H1 (cell line): ENCODE measurements at regions not wholly inside any gene's neighbourhood (a gene's known extent, or its start where the extent isn't known, plus 50 kb on each side); places are given as distances from the start of the nearest gene placed in this dataset.

Source experiments
- CTCF ChIA-PET: fragments of 300-600 bp; sonication (Branson Sonifier 250); formaldehyde crosslinking; loops from one replicate; lab custom pipeline; 2021; ENCODE audit not compliant: partially characterized antibody; lab: Charles Lee
- POLR2A ChIA-PET: fragments of 300-600 bp; sonication (Branson Sonifier 250); formaldehyde crosslinking; loops from one replicate; lab custom pipeline; 2021; ENCODE audit warnings: inconsistent platforms; ENCODE audit not compliant: partially characterized antibody; lab: Charles Lee
- DNase-seq, 2 experiments: peaks; one replicate each; pipeline versions ENCODE4 v3.0.0 to v3.0.0-alpha.2; 2010 to 2022; ENCODE audit warnings: low spot score in 2 of 2, low read depth in 1 of 2, mixed read lengths in 1 of 2
- FAIRE-seq: peaks from 2 replicates; lab custom pipeline; 2011; peaks lifted over from hg19 to GRCh38; lab: Jason Lieb, UNC
- H2AFZ ChIP-seq: 2 replicates; pipeline ENCODE4 v1.8.1; 2012; ENCODE audit warnings: low read length, inconsistent platforms
- H2AK5ac ChIP-seq: 2 replicates; pipeline ENCODE4 v1.6.1; 2013; ENCODE audit warnings: low read depth, low read length
- H2BK120ac ChIP-seq: replicated peaks from 2 replicates; pipeline ENCODE3; 2013; ENCODE audit warnings: low read depth, low read length, inconsistent platforms
- H2BK12ac ChIP-seq: 2 replicates; pipeline ENCODE4 v1.6.1; 2013; ENCODE audit warnings: low read depth, low read length
- H2BK15ac ChIP-seq: 2 replicates; pipeline ENCODE4 v1.6.1; 2013; ENCODE audit warnings: low read length
- H2BK20ac ChIP-seq: 2 replicates; pipeline ENCODE4 v1.6.1; 2013; ENCODE audit warnings: low read length
- H2BK5ac ChIP-seq: 2 replicates; pipeline ENCODE4 v1.6.1; 2013; ENCODE audit warnings: low read depth, low read length
- H3K14ac ChIP-seq: 2 replicates; pipeline ENCODE4 v1.6.1; 2013; ENCODE audit warnings: inconsistent platforms; ENCODE audit not compliant: insufficient read length
- H3K18ac ChIP-seq: 2 replicates; pipeline ENCODE4 v1.6.1; 2013; ENCODE audit warnings: low read length; ENCODE audit errors: extremely low read depth
- H3K23ac ChIP-seq: 2 replicates; pipeline ENCODE4 v1.6.1; 2013; ENCODE audit warnings: inconsistent platforms; ENCODE audit not compliant: insufficient read length
- H3K23me2 ChIP-seq: 2 replicates; pipeline ENCODE4 v1.6.1; 2013; ENCODE audit warnings: low read depth, low read length
- H3K27ac ChIP-seq: 2 replicates; pipeline ENCODE4 v1.6.1; 2011; ENCODE audit warnings: low read depth, low read length, inconsistent platforms
- H3K27me3 ChIP-seq, 4 experiments: replicated peaks in 1 of 4; 1 replicate in 1 of 4; 2 replicates in 3 of 4; pipeline versions ENCODE4 v1.6.1 to v1.8.1; 2011 to 2013; ENCODE audit warnings: low read length in 3 of 4, mild to moderate bottlenecking in 3 of 4, inconsistent platforms in 2 of 4, mixed read lengths in 2 of 4, moderate library complexity in 1 of 4; ENCODE audit not compliant: control insufficient read depth in 3 of 4, insufficient read depth in 3 of 4; ENCODE audit errors: extremely low read depth in 1 of 4
- H3K36me3 ChIP-seq, 4 experiments: 2 replicates each; pipeline versions ENCODE4 v1.6.1 to v1.8.1; 2011 to 2013; ENCODE audit warnings: mild to moderate bottlenecking in 4 of 4, low read length in 3 of 4, moderate library complexity in 2 of 4, control low read depth in 1 of 4, inconsistent platforms in 1 of 4; ENCODE audit not compliant: insufficient read depth in 4 of 4, control insufficient read depth in 2 of 4
- H3K4ac ChIP-seq: replicated peaks from 2 replicates; pipeline ENCODE3; 2013; ENCODE audit warnings: low read length, low read depth, mixed read lengths, inconsistent platforms; ENCODE audit not compliant: insufficient read length
- H3K4me1 ChIP-seq, 4 experiments: replicated peaks in 1 of 4; 1 replicate in 1 of 4; 2 replicates in 3 of 4; pipeline versions ENCODE4 v1.6.1 to v1.8.1; 2011 to 2013; ENCODE audit warnings: low read length in 3 of 4, inconsistent platforms in 2 of 4, mixed read lengths in 1 of 4; ENCODE audit not compliant: insufficient read depth in 4 of 4, control insufficient read depth in 3 of 4
- H3K4me2 ChIP-seq, 2 experiments: 2 replicates each; pipeline versions ENCODE4 v1.6.1 to v1.8.1; 2011 to 2013; ENCODE audit warnings: low read depth in 2 of 2, low read length in 2 of 2, control low read depth in 1 of 2, inconsistent platforms in 1 of 2, mild to moderate bottlenecking in 1 of 2; ENCODE audit not compliant: insufficient read depth in 1 of 2
- H3K4me3 ChIP-seq, 4 experiments: fragments of 200-600, 300-600 bp in 1 of 4; sonication (generic), shearing (Covaris generic), sonication (Bioruptor Twin) in 1 of 4; 2 replicates each; pipeline versions ENCODE4 v1.5.1 to v1.8.1; 2011 to 2016; ENCODE audit warnings: low read length in 4 of 4, low read depth in 3 of 4, control low read depth in 2 of 4, inconsistent platforms in 2 of 4, mild to moderate bottlenecking in 2 of 4, mixed read lengths in 1 of 4, moderate library complexity in 1 of 4; ENCODE audit not compliant: insufficient read depth in 2 of 4; ENCODE audit errors: extremely low read depth in 1 of 4
- H3K56ac ChIP-seq: replicated peaks from 2 replicates; pipeline ENCODE3; 2013; ENCODE audit warnings: low read depth, mild to moderate bottlenecking, mixed read lengths, low read length, inconsistent platforms; ENCODE audit not compliant: insufficient read length
- H3K79me1 ChIP-seq: 2 replicates; pipeline ENCODE4 v1.6.1; 2013; ENCODE audit warnings: low read depth, low read length, control low read depth
- H3K79me2 ChIP-seq, 2 experiments: 2 replicates each; pipeline versions ENCODE4 v1.6.1 to v1.8.1; 2012 to 2013; ENCODE audit warnings: low read length in 2 of 2, mild to moderate bottlenecking in 2 of 2, inconsistent platforms in 1 of 2; ENCODE audit not compliant: insufficient read depth in 2 of 2, control insufficient read depth in 1 of 2
- H3K9ac ChIP-seq, 4 experiments: replicated peaks in 1 of 4; 1 replicate in 1 of 4; 2 replicates in 3 of 4; pipeline versions ENCODE4 v1.6.1 to v1.8.1; 2011 to 2013; ENCODE audit warnings: low read depth in 3 of 4, low read length in 3 of 4, control low read depth in 2 of 4, mild to moderate bottlenecking in 2 of 4, moderate library complexity in 2 of 4, inconsistent platforms in 1 of 4; ENCODE audit errors: extremely low read depth in 1 of 4
- H3K9me3 ChIP-seq, 2 experiments: 2 replicates each; pipeline versions ENCODE4 v1.6.1 to v1.8.1; 2012 to 2013; ENCODE audit warnings: mild to moderate bottlenecking in 2 of 2, moderate library complexity in 2 of 2, control low read depth in 1 of 2, inconsistent platforms in 1 of 2, low read depth in 1 of 2, low read length in 1 of 2, mixed read lengths in 1 of 2; ENCODE audit not compliant: insufficient read depth in 2 of 2
- H4K20me1 ChIP-seq, 2 experiments: replicated peaks in 1 of 2; 2 replicates each; pipeline versions ENCODE3 to v1.8.1; 2011 to 2013; ENCODE audit warnings: inconsistent platforms in 2 of 2, low read length in 2 of 2, mild to moderate bottlenecking in 1 of 2; ENCODE audit not compliant: insufficient read depth in 2 of 2, control insufficient read depth in 1 of 2
- H4K5ac ChIP-seq: 2 replicates; pipeline ENCODE4 v1.6.1; 2013; ENCODE audit warnings: low read length, low read depth, mixed read lengths, inconsistent platforms; ENCODE audit not compliant: insufficient read length
- H4K8ac ChIP-seq: 2 replicates; pipeline ENCODE4 v1.8.0; 2013; ENCODE audit warnings: mild to moderate bottlenecking, moderate library complexity, low read length, inconsistent platforms; ENCODE audit not compliant: insufficient read depth; ENCODE audit errors: extremely low read depth
- H4K91ac ChIP-seq: replicated peaks from 2 replicates; pipeline ENCODE3; 2013; ENCODE audit warnings: low read length, mixed read lengths, inconsistent platforms; ENCODE audit not compliant: insufficient read length
- HDAC2 ChIP-seq, 2 experiments: fragments of 300-600 bp in 1 of 2; sonication (generic) in 1 of 2; IDR thresholded peaks; 2 replicates each; pipeline ENCODE4 v1.6.1; 2011 to 2012; ENCODE audit warnings: low read depth in 2 of 2, low read length in 2 of 2, mild to moderate bottlenecking in 2 of 2, moderate library complexity in 2 of 2, borderline replicate concordance in 1 of 2, inconsistent platforms in 1 of 2
- HDAC6 ChIP-seq: IDR thresholded peaks from one replicate; pipeline ENCODE4 v1.7.1; 2012; ENCODE audit warnings: low read depth, mild to moderate bottlenecking, inconsistent platforms, low read length, moderate library complexity
- JUND ChIP-seq: IDR thresholded peaks from 2 replicates; pipeline ENCODE4 v1.6.1; 2011; ENCODE audit warnings: mild to moderate bottlenecking, improper control_type of control experiment, low read length
- PHF8 ChIP-seq: fragments of 200-600 bp; sonication (generic); conservative IDR thresholded peaks from 2 replicates; pipeline ENCODE4 v1.7.1; 2012; ENCODE audit warnings: low read depth, mild to moderate bottlenecking, inconsistent platforms, low read length, moderate library complexity
- POLR2AphosphoS5 ChIP-seq: IDR thresholded peaks from 2 replicates; pipeline ENCODE4 v1.6.1; 2011; ENCODE audit warnings: low read depth, low read length
- RFX5 ChIP-seq: IDR thresholded peaks from 2 replicates; pipeline ENCODE4 v1.6.1; 2011; ENCODE audit warnings: low read depth, low read length, improper control_type of control experiment, borderline replicate concordance
- SP4 ChIP-seq: IDR thresholded peaks from 2 replicates; pipeline ENCODE4 v1.6.1; 2012; ENCODE audit warnings: low read length, inconsistent platforms
- SUZ12 ChIP-seq: fragments of 200-600 bp; sonication (generic); IDR thresholded peaks from 2 replicates; pipeline ENCODE4 v1.6.1; 2012; ENCODE audit warnings: mild to moderate bottlenecking, inconsistent platforms, low read length, moderate library complexity, mixed read lengths
- TAF7 ChIP-seq: optimal IDR thresholded peaks from 2 replicates; pipeline ENCODE3; 2011; ENCODE audit warnings: low read depth, mild to moderate bottlenecking, inconsistent platforms, low read length, moderate library complexity, borderline replicate concordance
- WGBS, 2 experiments: shearing (Covaris generic) in 1 of 2; methylation state at CpG; one replicate each; pipeline versions ENCODE4 v1.1.6 to v1.1.7; 2013 to 2015; ENCODE audit warnings: low lambda C conversion rate in 2 of 2, mixed read lengths in 2 of 2, inconsistent platforms in 1 of 2, low coverage in 1 of 2, missing lambda C conversion rate in 1 of 2; ENCODE audit not compliant: insufficient replicate concordance in 2 of 2, insufficient coverage in 1 of 2, insufficient read length in 1 of 2; ENCODE audit errors: extremely low coverage in 1 of 2, missing lambda C conversion rate in 1 of 2; 5-methylcytosine and 5-hydroxymethylcytosine counted together

DNA sequence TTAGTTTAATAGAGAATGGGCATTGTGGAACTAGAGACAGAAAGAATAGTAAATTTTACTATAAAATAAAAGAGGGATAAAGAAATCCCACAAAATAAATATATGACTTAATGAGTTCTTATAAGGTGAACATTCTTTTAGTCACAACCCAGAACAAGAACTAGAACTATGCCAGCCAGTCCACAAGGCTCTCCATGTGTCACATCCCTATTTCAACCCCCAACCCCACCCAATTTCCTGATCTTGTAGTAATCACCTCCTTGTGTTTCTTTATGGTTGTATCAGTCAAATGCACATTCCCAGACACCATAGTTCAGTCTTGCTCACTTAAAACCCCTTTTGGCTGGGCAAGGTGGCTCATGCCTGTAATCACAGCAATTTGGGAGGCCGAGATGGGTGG is 662.3 kb upstream of the CAMK1G start:
- Histone ChIP-seq H2BK15ac (no peak overlapping the region), H4K20me1 (no peaks in the 10 kb centered on the region), H3K9me3 (no peaks in the 10 kb centered on the region), H4K91ac (no peak overlapping the region), H2AFZ (no peak overlapping the region), H3K56ac (no peak overlapping the region), H3K23ac (no peak overlapping the region), H3K27ac (no peak overlapping the region), H3K23me2 (no peaks in the 10 kb centered on the region), H2BK5ac (no peak overlapping the region), H3K27me3 (no peaks in the 10 kb centered on the region), H3K4me2 (no peak overlapping the region), H3K4me3 (no peak overlapping the region), H3K4me1 (no peaks in the 10 kb centered on the region), H2BK12ac (no peak overlapping the region), H2BK120ac (no peak overlapping the region), H3K14ac (no peak overlapping the region), H2BK20ac (no peak overlapping the region), H4K5ac (no peak overlapping the region), H3K36me3 (no peaks in the 10 kb centered on the region), H2AK5ac (no peak overlapping the region), H3K79me1 (no peaks in the 10 kb centered on the region), H3K79me2 (no peaks in the 10 kb centered on the region), H4K8ac (no peak overlapping the region), H3K9ac (no peak overlapping the region), H3K4ac (no peak overlapping the region), H3K18ac (no peak overlapping the region)
- ChIA-PET CTCF (interaction anchor here (0.7 kb wide), 1 partner anchor 150 kb away, joined by 4 read pairs; no protein-coding TSS in a partner anchor), POLR2A (no interaction called here)
- TF ChIP-seq HDAC6 (no peak), TAF7 (no peak), PHF8 (no peak), JUND (no peak), SUZ12 (no peak), POLR2AphosphoS5 (no peak), HDAC2 (IDR thresholded peaks at IDR 0.05; ENCODE audit: borderline replicate concordance in 1 of 2, low read depth in 2 of 2, low read length in 2 of 2) (no peak), SP4 (no peak), RFX5 (no peak)
- no peak for DNase-seq
- FAIRE-seq, result no peak
- WGBS, 2 experiments, result 91% methylated on average over 1 of the region's 1 CpG; no CpG with 5 or more reads in 1 of the 2 experiments
